ENCODE measurements at regions not wholly inside any gene's neighbourhood (a gene's known extent, or its start where the extent isn't known, plus 50 kb on each side); places are given as distances from the start of the nearest gene placed in this dataset.
A peak's percentile ranks its signal among the peaks of the same experiment; 100 is the strongest.

GRCh38 chr12:91887957-91888356, 257.7 kb downstream of the BTG1 start:
- no peaks in the 10 kb centered on the region for H3K36me3 Mint-ChIP-seq (ENCODE audit: insufficient read depth, unreplicated experiment)
- peaks cover 27% of the 10 kb centered on the region for H3K4me1 ChIP-seq
- POLR2A ChIA-PET = no interaction called here
- CTCF ChIA-PET = no interaction called here
- DNase-seq = no peak
- no peak overlapping the region for H3K4me3 Mint-ChIP-seq (ENCODE audit: unreplicated experiment)
- intact Hi-C loops (cut with micrococcal nuclease; ENCODE audit: unreplicated experiment) = no loop called here
- H3K27me3 ChIP-seq (replicated peaks; ENCODE audit: control insufficient read depth, insufficient read depth, low read length) = no peaks in the 10 kb centered on the region
- H3K9me3 Mint-ChIP-seq (ENCODE audit: unreplicated experiment) = no peaks in the 10 kb centered on the region
- H3K4me3 ChIP-seq (ENCODE audit: low read depth, low read length) = no peak overlapping the region
- BruUV-seq (replicated peaks) = no TSS peak
- no peak for TF ChIP-seq CTCF (IDR thresholded peaks at IDR 0.05; ENCODE audit: insufficient read depth in 1 of 2, low read depth in 1 of 2, low read length in 1 of 2, severe bottlenecking in 1 of 2, unreplicated experiment in 1 of 2)
- H3K36me3 ChIP-seq (ENCODE audit: control insufficient read depth, insufficient read depth, low read length) = no peaks in the 10 kb centered on the region
- no peaks in the 10 kb centered on the region for H3K9me3 ChIP-seq
- no peaks in the 10 kb centered on the region for H3K27me3 Mint-ChIP-seq (ENCODE audit: insufficient read depth, unreplicated experiment)
- no peak overlapping the region for H3K27ac Mint-ChIP-seq (ENCODE audit: unreplicated experiment)
- peaks cover 13% of the 10 kb centered on the region for H3K4me1 Mint-ChIP-seq (ENCODE audit: low read depth, unreplicated experiment)

- no TSS peak for BruUV-seq (replicated peaks)
- peaks cover 6% of the 10 kb centered on the region for H3K4me1 Mint-ChIP-seq (ENCODE audit: low read depth, unreplicated experiment)
- H3K36me3 Mint-ChIP-seq (ENCODE audit: insufficient read depth, unreplicated experiment) = no peaks in the 10 kb centered on the region
- no peak for TF ChIP-seq CTCF (IDR thresholded peaks at IDR 0.05; ENCODE audit: insufficient read depth in 1 of 2, low read depth in 1 of 2, low read length in 1 of 2, severe bottlenecking in 1 of 2, unreplicated experiment in 1 of 2)
- Histone ChIP-seq H3K4me1 (peaks cover 29% of the 10 kb centered on the region), H3K27me3 (replicated peaks; ENCODE audit: control insufficient read depth, insufficient read depth, low read length) (no peaks in the 10 kb centered on the region), H3K4me3 (ENCODE audit: low read depth, low read length) (no peak overlapping the region), H3K36me3 (ENCODE audit: control insufficient read depth, insufficient read depth, low read length) (no peaks in the 10 kb centered on the region), H3K9me3 (no peaks in the 10 kb centered on the region)
- CTCF ChIA-PET = no interaction called here
- intact Hi-C loops (cut with micrococcal nuclease; ENCODE audit: unreplicated experiment) = no loop called here
- no peaks in the 10 kb centered on the region for H3K27me3 Mint-ChIP-seq (ENCODE audit: insufficient read depth, unreplicated experiment)
- H3K4me3 Mint-ChIP-seq (ENCODE audit: unreplicated experiment) = no peak overlapping the region
- POLR2A ChIA-PET = no interaction called here
- DNase-seq = peak in 1 of 2 experiments; percentile 7
- no peaks in the 10 kb centered on the region for H3K9me3 Mint-ChIP-seq (ENCODE audit: unreplicated experiment)
- no peak overlapping the region for H3K27ac Mint-ChIP-seq (ENCODE audit: unreplicated experiment)
These were observed 259.6 kb downstream of the BTG1 start for GRCh38 chr12:91885851-91886731.

- no peak overlapping the region for H3K4me3 Mint-ChIP-seq (ENCODE audit: unreplicated experiment)
- Histone ChIP-seq H3K9me3 (no peaks in the 10 kb centered on the region), H3K4me1 (peaks cover 29% of the 10 kb centered on the region), H3K27me3 (replicated peaks; ENCODE audit: control insufficient read depth, insufficient read depth, low read length) (no peaks in the 10 kb centered on the region), H3K36me3 (ENCODE audit: control insufficient read depth, insufficient read depth, low read length) (no peaks in the 10 kb centered on the region), H3K4me3 (ENCODE audit: low read depth, low read length) (no peak overlapping the region)
- no peak overlapping the region for H3K27ac Mint-ChIP-seq (ENCODE audit: unreplicated experiment)
- peaks cover 6% of the 10 kb centered on the region for H3K4me1 Mint-ChIP-seq (ENCODE audit: low read depth, unreplicated experiment)
- TF ChIP-seq CTCF (IDR thresholded peaks at IDR 0.05; ENCODE audit: insufficient read depth in 1 of 2, low read depth in 1 of 2, low read length in 1 of 2, severe bottlenecking in 1 of 2, unreplicated experiment in 1 of 2) = no peak
- ChIA-PET POLR2A (no interaction called here), CTCF (no interaction called here)
- intact Hi-C loops (cut with micrococcal nuclease; ENCODE audit: unreplicated experiment) = no loop called here
- H3K27me3 Mint-ChIP-seq (ENCODE audit: insufficient read depth, unreplicated experiment) = no peaks in the 10 kb centered on the region
- no peaks in the 10 kb centered on the region for H3K9me3 Mint-ChIP-seq (ENCODE audit: unreplicated experiment)
- no TSS peak for BruUV-seq (replicated peaks)
- H3K36me3 Mint-ChIP-seq (ENCODE audit: insufficient read depth, unreplicated experiment) = no peaks in the 10 kb centered on the region
- no peak for DNase-seq
These were observed 261.4 kb downstream of the BTG1 start for GRCh38 chr12:91884230-91884629.
